ENCODE measurements at regions not wholly inside any gene's neighbourhood (a gene's known extent, or its start where the extent isn't known, plus 50 kb on each side); places are given as distances from the start of the nearest gene placed in this dataset.

DNA sequence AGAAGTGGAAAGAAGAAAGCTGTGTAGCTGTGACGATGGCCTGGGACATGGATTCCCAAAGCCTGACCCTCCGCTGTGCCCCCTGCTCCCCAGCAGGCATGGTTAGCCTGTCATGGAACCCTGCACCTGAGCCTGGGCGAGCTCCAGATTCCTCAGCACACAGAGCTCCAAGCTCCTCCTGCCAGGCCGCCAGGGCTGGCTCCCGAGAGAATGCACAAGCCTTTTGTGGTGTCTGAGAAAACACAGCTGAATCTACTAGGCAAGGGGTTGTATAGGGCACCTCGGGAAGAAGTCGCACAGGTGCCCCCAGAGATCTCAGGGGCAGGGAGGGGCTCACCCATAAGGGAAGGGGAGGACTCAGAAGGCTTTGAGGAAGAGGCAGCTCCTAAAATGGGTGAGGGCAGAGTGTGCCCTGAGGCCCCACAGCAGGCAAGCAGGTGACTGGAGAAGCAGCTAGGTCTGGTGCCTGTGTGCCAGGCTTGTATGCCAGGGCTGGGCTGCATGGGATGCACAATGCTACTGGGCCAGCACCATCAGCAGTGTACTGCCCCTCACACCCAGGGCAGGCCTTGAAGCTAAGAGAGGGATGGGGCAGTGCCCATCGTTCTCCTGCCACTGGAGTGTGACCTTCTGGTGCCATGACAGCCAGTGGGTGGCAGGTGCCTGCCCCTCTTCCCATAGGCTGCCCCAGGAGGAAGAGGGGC is 64.3 kb upstream of the CD93 start:
- H3K36me3 Mint-ChIP-seq = no peaks in the 10 kb centered on the region
- peaks cover 25% of the 10 kb centered on the region for H3K4me1 Mint-ChIP-seq (ENCODE audit: unreplicated experiment)
- TF ChIP-seq, protein P1, sequence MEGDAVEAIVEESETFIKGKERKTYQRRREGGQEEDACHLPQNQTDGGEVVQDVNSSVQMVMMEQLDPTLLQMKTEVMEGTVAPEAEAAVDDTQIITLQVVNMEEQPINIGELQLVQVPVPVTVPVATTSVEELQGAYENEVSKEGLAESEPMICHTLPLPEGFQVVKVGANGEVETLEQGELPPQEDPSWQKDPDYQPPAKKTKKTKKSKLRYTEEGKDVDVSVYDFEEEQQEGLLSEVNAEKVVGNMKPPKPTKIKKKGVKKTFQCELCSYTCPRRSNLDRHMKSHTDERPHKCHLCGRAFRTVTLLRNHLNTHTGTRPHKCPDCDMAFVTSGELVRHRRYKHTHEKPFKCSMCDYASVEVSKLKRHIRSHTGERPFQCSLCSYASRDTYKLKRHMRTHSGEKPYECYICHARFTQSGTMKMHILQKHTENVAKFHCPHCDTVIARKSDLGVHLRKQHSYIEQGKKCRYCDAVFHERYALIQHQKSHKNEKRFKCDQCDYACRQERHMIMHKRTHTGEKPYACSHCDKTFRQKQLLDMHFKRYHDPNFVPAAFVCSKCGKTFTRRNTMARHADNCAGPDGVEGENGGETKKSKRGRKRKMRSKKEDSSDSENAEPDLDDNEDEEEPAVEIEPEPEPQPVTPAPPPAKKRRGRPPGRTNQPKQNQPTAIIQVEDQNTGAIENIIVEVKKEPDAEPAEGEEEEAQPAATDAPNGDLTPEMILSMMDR (conservative IDR thresholded peaks at IDR 0.05) = no peak
- no peaks in the 10 kb centered on the region for H3K9me3 Mint-ChIP-seq
- peaks cover 3% of the 10 kb centered on the region for H3K27me3 Mint-ChIP-seq
- peak; percentile 52 for DNase-seq (ENCODE audit: extremely low spot score, unreplicated experiment)
- H3K27ac Mint-ChIP-seq = no peak overlapping the region
- no peak overlapping the region for H3K4me3 Mint-ChIP-seq

DNA sequence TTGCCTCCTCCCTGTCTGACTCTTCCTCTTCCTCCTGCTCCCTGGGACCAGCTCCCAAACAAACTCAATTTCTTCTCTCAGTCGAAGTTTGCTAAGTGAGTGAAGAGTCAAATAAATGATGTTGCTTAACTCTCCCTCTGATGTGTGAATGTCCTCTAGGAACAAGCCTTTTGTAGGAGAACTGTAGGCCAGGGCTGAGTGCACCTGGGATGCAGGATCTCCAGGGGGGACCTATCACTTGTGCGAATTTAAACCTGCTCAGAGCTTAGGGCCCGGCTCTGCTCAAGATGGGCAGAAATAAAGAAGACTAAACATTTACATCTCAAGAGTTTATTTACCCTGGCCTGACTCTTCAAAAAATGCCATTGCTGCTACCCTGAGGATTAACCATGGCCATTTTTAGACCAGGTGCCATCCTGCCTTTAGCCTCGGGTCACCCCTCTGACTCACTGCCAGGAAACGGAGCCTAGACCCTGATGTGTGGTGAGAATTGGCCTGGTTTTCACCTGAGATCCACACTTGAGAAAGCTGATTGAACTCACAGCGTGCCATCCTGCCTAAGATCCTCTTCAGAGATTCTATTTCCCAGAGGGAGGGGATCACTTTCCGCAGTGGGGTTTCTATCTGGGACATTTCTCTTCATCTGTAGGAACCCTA is 63.6 kb upstream of the CD93 start:
- Mint-ChIP-seq H3K4me3 (no peak overlapping the region), H3K36me3 (no peaks in the 10 kb centered on the region), H3K27ac (no peak overlapping the region), H3K27me3 (peaks cover 3% of the 10 kb centered on the region), H3K4me1 (ENCODE audit: unreplicated experiment) (peaks cover 27% of the 10 kb centered on the region), H3K9me3 (no peaks in the 10 kb centered on the region)
- TF ChIP-seq, protein P1 (conservative IDR thresholded peaks at IDR 0.05) = no peak
- peak; percentile 37 for DNase-seq (ENCODE audit: extremely low spot score, unreplicated experiment)

DNA sequence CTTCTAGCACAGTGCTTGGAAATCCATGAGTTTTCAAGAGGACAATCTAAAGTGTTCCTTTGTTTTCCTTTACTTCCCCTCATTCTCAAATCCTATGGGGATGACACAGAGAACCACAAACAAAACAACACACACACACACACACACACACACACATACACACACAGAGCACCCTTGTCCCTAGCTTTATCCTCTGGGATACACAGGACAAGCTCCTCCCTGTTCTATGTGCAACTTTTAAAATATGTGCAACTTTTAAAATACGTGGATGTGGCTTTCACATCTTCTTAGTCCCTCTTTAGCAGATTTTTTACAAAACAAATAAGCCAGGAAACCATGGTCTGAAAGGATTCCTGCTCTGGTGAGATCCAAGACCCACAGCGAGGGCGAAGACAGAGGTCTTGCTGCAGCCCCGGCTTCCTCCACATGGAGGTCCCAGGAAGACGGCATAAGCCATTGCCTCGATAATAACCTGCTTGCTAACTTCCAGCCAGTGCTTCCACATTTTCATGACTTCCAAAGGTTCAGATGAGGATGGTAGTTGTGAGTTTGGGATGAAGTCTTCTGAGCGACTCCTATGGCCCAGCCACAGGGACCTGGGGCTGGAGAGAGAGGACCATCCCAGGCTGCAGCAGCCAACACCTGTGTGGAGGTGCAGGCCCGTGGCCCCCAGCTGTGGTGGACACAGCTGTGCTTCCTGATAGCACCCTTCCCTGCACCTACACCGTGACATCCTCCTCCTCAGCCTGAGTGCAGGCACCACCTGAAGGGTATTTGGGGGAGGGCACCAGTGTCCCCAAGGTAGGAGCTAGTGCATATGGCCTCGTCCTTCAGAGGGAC is 62.8 kb upstream of the CD93 start:
- H3K9me3 Mint-ChIP-seq = no peaks in the 10 kb centered on the region
- no peaks in the 10 kb centered on the region for H3K36me3 Mint-ChIP-seq
- peak; percentile 24 for DNase-seq (ENCODE audit: extremely low spot score, unreplicated experiment)
- peaks cover 34% of the 10 kb centered on the region for H3K4me1 Mint-ChIP-seq (ENCODE audit: unreplicated experiment)
- H3K4me3 Mint-ChIP-seq = no peak overlapping the region
- TF ChIP-seq, protein P1 (conservative IDR thresholded peaks at IDR 0.05) = no peak
- H3K27ac Mint-ChIP-seq = no peak overlapping the region
- H3K27me3 Mint-ChIP-seq = peaks cover 3% of the 10 kb centered on the region

DNA sequence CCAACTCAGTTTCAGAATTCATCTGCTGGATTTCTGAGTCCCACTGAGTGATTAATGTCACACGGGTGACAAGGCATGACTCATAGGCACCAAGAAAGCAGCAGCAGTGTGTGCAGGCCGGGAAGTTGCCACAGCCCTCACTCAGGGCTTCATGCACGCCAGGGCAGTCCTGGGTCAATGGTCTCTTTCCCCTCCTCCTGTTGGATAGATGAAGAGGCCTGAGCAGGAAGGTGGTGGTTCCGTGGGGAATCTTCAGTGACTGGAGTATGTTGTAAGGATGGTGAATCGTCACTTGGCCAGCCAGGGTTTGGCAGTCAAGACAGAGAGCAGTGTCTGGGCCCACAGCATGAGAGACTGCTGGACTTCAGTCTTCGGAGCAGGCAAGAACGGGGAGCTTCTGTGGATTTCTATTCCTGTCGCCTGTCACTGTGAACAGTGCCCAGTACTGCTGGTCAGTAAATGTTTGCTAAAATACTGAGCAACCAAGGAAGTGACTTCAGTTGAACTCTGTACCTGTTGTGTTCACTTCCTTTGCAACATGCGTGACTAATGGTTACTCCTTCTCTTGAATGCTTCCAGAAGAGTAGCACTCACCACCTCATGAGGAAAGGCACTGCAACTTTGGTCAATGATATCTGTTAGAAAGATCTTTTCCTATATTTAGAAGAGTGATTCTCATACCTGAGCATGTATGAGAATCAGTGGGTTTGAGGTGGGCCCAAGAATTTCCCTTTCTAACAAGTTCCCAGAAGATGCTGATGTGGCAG is 62.0 kb upstream of the CD93 start:
- DNase-seq (ENCODE audit: extremely low spot score, unreplicated experiment) = peak; percentile 39
- H3K9me3 Mint-ChIP-seq = no peaks in the 10 kb centered on the region
- peaks cover 39% of the 10 kb centered on the region for H3K4me1 Mint-ChIP-seq (ENCODE audit: unreplicated experiment)
- H3K27ac Mint-ChIP-seq = no peak overlapping the region
- H3K36me3 Mint-ChIP-seq = no peaks in the 10 kb centered on the region
- H3K27me3 Mint-ChIP-seq = peaks cover 3% of the 10 kb centered on the region
- H3K4me3 Mint-ChIP-seq = no peak overlapping the region
- TF ChIP-seq, protein P1 (conservative IDR thresholded peaks at IDR 0.05) = no peak

DNA sequence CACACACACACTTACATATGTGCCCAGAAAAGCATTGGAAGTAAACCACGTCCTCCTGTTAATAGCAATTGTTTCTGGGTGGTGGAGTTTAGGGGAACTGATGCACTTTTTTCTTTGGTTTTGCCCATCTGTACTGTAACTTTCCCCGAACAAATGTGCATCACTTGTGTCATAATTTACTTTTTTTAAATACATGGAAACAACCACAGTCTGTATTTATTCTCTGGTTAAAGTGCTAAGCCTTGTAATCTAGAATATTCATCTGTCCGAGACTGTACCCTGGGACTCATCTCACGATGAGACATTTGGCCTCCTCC is 61.5 kb upstream of the CD93 start:
- Mint-ChIP-seq H3K4me1 (ENCODE audit: unreplicated experiment) (peaks cover 40% of the 10 kb centered on the region), H3K27ac (no peak overlapping the region), H3K27me3 (peaks cover 3% of the 10 kb centered on the region), H3K36me3 (no peaks in the 10 kb centered on the region), H3K4me3 (no peak overlapping the region), H3K9me3 (no peaks in the 10 kb centered on the region)
- DNase-seq (ENCODE audit: extremely low spot score, unreplicated experiment) = no peak
- TF ChIP-seq, protein P1 (conservative IDR thresholded peaks at IDR 0.05) = no peak
